GM12892 (cell line): ENCODE measurements at regions not wholly inside any gene's neighbourhood (a gene's known extent, or its start where the extent isn't known, plus 50 kb on each side); places are given as distances from the start of the nearest gene placed in this dataset.

Experiments used
- POLR2A ChIP-seq: IDR thresholded peaks from 2 replicates; pipeline ENCODE4 v1.6.1; 2011; ENCODE audit warnings: low read depth, low read length, control low read depth
- POLR2AphosphoS5 ChIP-seq: IDR thresholded peaks from 2 replicates; pipeline ENCODE4 v1.6.1; 2011; ENCODE audit warnings: low read depth, low read length, control low read depth
- TAF1 ChIP-seq: IDR thresholded peaks from 2 replicates; pipeline ENCODE4 v1.6.1; 2011; ENCODE audit warnings: low read depth, mild to moderate bottlenecking, control low read depth, low read length, borderline replicate concordance

DNA sequence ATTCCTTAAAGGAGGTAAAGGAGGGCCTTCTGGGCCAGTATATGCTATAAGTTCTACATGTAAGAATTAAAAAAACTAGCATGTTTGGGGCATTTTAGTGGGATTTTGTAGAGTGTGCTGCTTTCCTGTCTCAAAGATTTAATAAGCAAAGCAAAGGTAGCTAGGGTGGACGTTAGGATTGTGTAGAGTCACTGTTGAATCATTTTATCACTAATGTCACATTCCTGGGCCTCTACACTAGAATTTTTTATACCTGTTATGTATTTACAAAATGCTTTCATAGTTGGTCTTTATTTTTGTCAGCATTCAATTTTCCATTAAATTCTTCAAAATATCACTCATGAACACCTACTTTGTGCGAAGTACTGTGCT, 139.4 kb upstream of the PHYHIPL start:
- TF ChIP-seq POLR2A (no peak), POLR2AphosphoS5 (no peak), TAF1 (no peak)
